Smooth muscle cell (in vitro differentiated cells): ENCODE measurements at regions not wholly inside any gene's neighbourhood (a gene's known extent, or its start where the extent isn't known, plus 50 kb on each side); places are given as distances from the start of the nearest gene placed in this dataset.

Source experiments
- DNase-seq: peaks from one replicate; lab custom pipeline; 2025; ENCODE audit not compliant: unreplicated experiment; lab: John Stamatoyannopoulos, UW
- H2AFZ ChIP-seq: fragments of 200-600 bp; sonication (generic); 2 replicates; pipeline ENCODE4 v1.6.0; 2016; ENCODE audit warnings: antibody characterized with exemption, low read depth, mild to moderate bottlenecking
- H3F3A ChIP-seq: fragments of 200-600 bp; sonication (generic); 2 replicates; pipeline ENCODE4 v1.6.0; 2017; ENCODE audit warnings: antibody characterized with exemption, low read depth
- H3K27ac ChIP-seq: fragments of 200-600 bp; sonication (generic); 2 replicates; pipeline ENCODE4 v1.5.1; 2016; ENCODE audit warnings: low read depth, mild to moderate bottlenecking
- H3K27me3 ChIP-seq: fragments of 200-600 bp; sonication (generic); 2 replicates; pipeline ENCODE4 v1.6.1; 2016; ENCODE audit warnings: low read depth, mild to moderate bottlenecking
- H3K36me3 ChIP-seq: fragments of 200-600 bp; sonication (generic); 2 replicates; pipeline ENCODE4 v1.5.1; 2016; ENCODE audit warnings: low read depth
- H3K4me1 ChIP-seq: fragments of 200-600 bp; sonication (generic); 2 replicates; pipeline ENCODE4 v1.5.1; 2016; ENCODE audit warnings: low read depth
- H3K4me2 ChIP-seq: fragments of 200-600 bp; sonication (generic); 2 replicates; pipeline ENCODE4 v1.6.0; 2016; ENCODE audit warnings: mild to moderate bottlenecking
- H3K4me3 ChIP-seq: fragments of 200-600 bp; sonication (generic); 2 replicates; pipeline ENCODE4 v1.5.1; 2016; ENCODE audit warnings: mild to moderate bottlenecking
- H3K79me2 ChIP-seq: fragments of 200-600 bp; sonication (generic); 2 replicates; pipeline ENCODE4 v1.6.0; 2016; ENCODE audit warnings: low read depth, mild to moderate bottlenecking
- H3K9ac ChIP-seq: fragments of 200-600 bp; sonication (generic); 2 replicates; pipeline ENCODE4 v1.6.0; 2016; ENCODE audit warnings: low read depth
- H3K9me3 ChIP-seq: fragments of 200-600 bp; sonication (generic); replicated peaks from 2 replicates; pipeline ENCODE4 v1.5.1; 2016; ENCODE audit warnings: low read depth
- H4K20me1 ChIP-seq: fragments of 200-600 bp; sonication (generic); 2 replicates; pipeline ENCODE4 v1.6.0; 2016; ENCODE audit warnings: low read depth
- CTCF ChIP-seq: fragments of 200-600 bp; sonication (generic); IDR thresholded peaks from 2 replicates; pipeline ENCODE4 v1.5.1; 2017; ENCODE audit warnings: borderline replicate concordance, mild to moderate bottlenecking, antibody characterized with exemption; ENCODE audit not compliant: insufficient read depth, poor library complexity, severe bottlenecking
- WGBS: methylation state at CpG from one replicate; pipeline ENCODE4 v1.1.7; 2016; ENCODE audit warnings: low lambda C conversion rate; 5-methylcytosine and 5-hydroxymethylcytosine counted together

GRCh38 chr16:72332926-72333325, 161.0 kb upstream of the PMFBP1 start:
- Histone ChIP-seq H3K36me3 (no peaks in the 10 kb centered on the region), H3K9ac (no peak overlapping the region)
- WGBS = 100% methylated on average over 2 of the region's 2 CpGs

GRCh38 chr16:72324578-72324977, 152.6 kb upstream of the PMFBP1 start:
- Histone ChIP-seq H3K9ac (no peak overlapping the region), H3K4me3 (no peak overlapping the region), H3K9me3 (no peaks in the 10 kb centered on the region), H4K20me1 (no peaks in the 10 kb centered on the region), H3K4me1 (no peaks in the 10 kb centered on the region), H3K79me2 (no peaks in the 10 kb centered on the region), H3K36me3 (no peaks in the 10 kb centered on the region), H2AFZ (no peak overlapping the region), H3K4me2 (no peak overlapping the region), H3F3A (no peaks in the 10 kb centered on the region), H3K27me3 (no peaks in the 10 kb centered on the region), H3K27ac (no peak overlapping the region)
- no peak for DNase-seq
- 96% methylated on average over 7 of the region's 7 CpGs for WGBS
- TF ChIP-seq CTCF = no peak

More at GRCh38 chr16:72332926-72333325, 161.0 kb upstream of the PMFBP1 start:
- no peak for DNase-seq
- TF ChIP-seq CTCF = no peak
- no peaks in the 10 kb centered on the region for H3K27me3 ChIP-seq
- H3K4me3 ChIP-seq = no peak overlapping the region
- no peaks in the 10 kb centered on the region for H4K20me1 ChIP-seq
- no peaks in the 10 kb centered on the region for H3F3A ChIP-seq
- H3K4me2 ChIP-seq = no peak overlapping the region
- H3K9me3 ChIP-seq = peaks cover 5% of the 10 kb centered on the region
- H3K4me1 ChIP-seq = no peaks in the 10 kb centered on the region
- no peaks in the 10 kb centered on the region for H3K79me2 ChIP-seq
- no peak overlapping the region for H2AFZ ChIP-seq
- H3K27ac ChIP-seq = no peak overlapping the region

GRCh38 chr16:72317446-72317845, 145.5 kb upstream of the PMFBP1 start:
- no peak for TF ChIP-seq CTCF
- Histone ChIP-seq H4K20me1 (no peaks in the 10 kb centered on the region), H3K4me2 (no peak overlapping the region), H3K9me3 (no peaks in the 10 kb centered on the region), H3K27ac (no peak overlapping the region), H3K4me3 (no peak overlapping the region), H3K27me3 (no peaks in the 10 kb centered on the region), H3K4me1 (peaks cover 11% of the 10 kb centered on the region), H3F3A (peaks cover under 1% of the 10 kb centered on the region), H3K36me3 (no peaks in the 10 kb centered on the region), H3K79me2 (no peaks in the 10 kb centered on the region), H3K9ac (no peak overlapping the region), H2AFZ (peak overlapping the region; percentile 26)
- 77% methylated on average over 2 of the region's 2 CpGs for WGBS
- no peak for DNase-seq

GRCh38 chr16:72313903-72314302, 141.9 kb upstream of the PMFBP1 start:
- H4K20me1 ChIP-seq = no peaks in the 10 kb centered on the region
- peaks cover 22% of the 10 kb centered on the region for H3K4me1 ChIP-seq
- no peak overlapping the region for H3K27ac ChIP-seq
- H3K9ac ChIP-seq = no peak overlapping the region
- H3K4me3 ChIP-seq = no peak overlapping the region
- no peak overlapping the region for H2AFZ ChIP-seq
- H3F3A ChIP-seq = peaks cover 8% of the 10 kb centered on the region
- DNase-seq = no peak
- no peak overlapping the region for H3K4me2 ChIP-seq
- no peaks in the 10 kb centered on the region for H3K36me3 ChIP-seq
- no peak for TF ChIP-seq CTCF
- H3K27me3 ChIP-seq = no peaks in the 10 kb centered on the region
- H3K9me3 ChIP-seq = no peaks in the 10 kb centered on the region
- no peaks in the 10 kb centered on the region for H3K79me2 ChIP-seq
- 77% methylated on average over 2 of the region's 2 CpGs for WGBS
